Fibroblast of mammary gland (primary cell): ENCODE measurements at regions not wholly inside any gene's neighbourhood (a gene's known extent, or its start where the extent isn't known, plus 50 kb on each side); places are given as distances from the start of the nearest gene placed in this dataset.

ENCODE experiments used
- DNase-seq: peaks from one replicate; pipeline ENCODE4 v3.0.0-alpha.2; 2010; ENCODE audit warnings: low read depth
- H3K4me3 ChIP-seq: 2 replicates; pipeline ENCODE4 v1.5.1; 2011; ENCODE audit warnings: low read depth, mild to moderate bottlenecking, low read length, moderate library complexity; ENCODE audit not compliant: control insufficient read depth
- TF ChIP-seq, protein P1 (sequence below): conservative IDR thresholded peaks from 2 replicates; pipeline ENCODE4 v1.5.1; 2011; ENCODE audit warnings: low read depth, low read length, inconsistent platforms; ENCODE audit not compliant: control insufficient read depth, insufficient read depth

DNA sequence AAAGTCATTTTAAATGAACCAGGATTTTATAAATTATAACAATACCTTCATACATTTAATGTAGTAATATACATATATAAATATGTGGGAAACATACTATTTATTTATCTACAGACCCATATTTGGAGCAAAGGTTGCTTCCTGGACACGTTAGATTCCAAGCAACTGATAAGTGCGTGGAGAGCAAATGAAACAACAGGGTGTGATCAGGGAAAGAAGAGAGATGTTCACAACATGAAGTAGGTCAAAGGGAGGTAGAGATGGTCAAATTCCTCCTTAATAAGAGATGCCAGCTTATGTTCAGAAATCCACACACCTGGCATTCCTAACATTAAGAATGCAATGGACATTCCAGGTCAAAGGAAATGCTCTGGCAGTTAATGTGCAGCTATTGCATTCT lies 53.1 kb upstream of the HPGD start:
- no peak overlapping the region for H3K4me3 ChIP-seq
- DNase-seq = no peak
- TF ChIP-seq, protein P1, sequence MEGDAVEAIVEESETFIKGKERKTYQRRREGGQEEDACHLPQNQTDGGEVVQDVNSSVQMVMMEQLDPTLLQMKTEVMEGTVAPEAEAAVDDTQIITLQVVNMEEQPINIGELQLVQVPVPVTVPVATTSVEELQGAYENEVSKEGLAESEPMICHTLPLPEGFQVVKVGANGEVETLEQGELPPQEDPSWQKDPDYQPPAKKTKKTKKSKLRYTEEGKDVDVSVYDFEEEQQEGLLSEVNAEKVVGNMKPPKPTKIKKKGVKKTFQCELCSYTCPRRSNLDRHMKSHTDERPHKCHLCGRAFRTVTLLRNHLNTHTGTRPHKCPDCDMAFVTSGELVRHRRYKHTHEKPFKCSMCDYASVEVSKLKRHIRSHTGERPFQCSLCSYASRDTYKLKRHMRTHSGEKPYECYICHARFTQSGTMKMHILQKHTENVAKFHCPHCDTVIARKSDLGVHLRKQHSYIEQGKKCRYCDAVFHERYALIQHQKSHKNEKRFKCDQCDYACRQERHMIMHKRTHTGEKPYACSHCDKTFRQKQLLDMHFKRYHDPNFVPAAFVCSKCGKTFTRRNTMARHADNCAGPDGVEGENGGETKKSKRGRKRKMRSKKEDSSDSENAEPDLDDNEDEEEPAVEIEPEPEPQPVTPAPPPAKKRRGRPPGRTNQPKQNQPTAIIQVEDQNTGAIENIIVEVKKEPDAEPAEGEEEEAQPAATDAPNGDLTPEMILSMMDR = no peak
